SJCRH30 (cell line): ENCODE measurements at regions not wholly inside any gene's neighbourhood (a gene's known extent, or its start where the extent isn't known, plus 50 kb on each side); places are given as distances from the start of the nearest gene placed in this dataset.
"Not testable (repeated sequence)": the region's sequence is repeated elsewhere in the genome, so short reads cannot be mapped to it uniquely, and the experiment has no call there.

Experiments
- DNase-seq, 2 experiments: peaks; one replicate each; pipeline ENCODE4 v3.0.0-alpha.2; 2015 to 2020
- H3K27ac ChIP-seq: fragments of 250-450 bp; sonication (Bioruptor Pico); 2 replicates; pipeline ENCODE4 v1.5.1; 2020; ENCODE audit warnings: mild to moderate bottlenecking, moderate library complexity
- H3K27me3 ChIP-seq: fragments of 250-450 bp; sonication (Bioruptor Pico); 2 replicates; pipeline ENCODE4 v1.5.1; 2020; ENCODE audit warnings: mild to moderate bottlenecking, moderate library complexity
- H3K36me3 ChIP-seq: fragments of 250-450 bp; sonication (Bioruptor Pico); 2 replicates; pipeline ENCODE4 v1.5.1; 2020; ENCODE audit warnings: mild to moderate bottlenecking, moderate library complexity
- H3K4me1 ChIP-seq: fragments of 250-450 bp; sonication (Bioruptor Pico); 2 replicates; pipeline ENCODE4 v1.5.1; 2020; ENCODE audit warnings: mild to moderate bottlenecking, moderate library complexity
- H3K4me3 ChIP-seq: fragments of 250-450 bp; sonication (Bioruptor Pico); 2 replicates; pipeline ENCODE4 v1.5.1; 2020; ENCODE audit warnings: mild to moderate bottlenecking, moderate library complexity
- H3K9me3 ChIP-seq: fragments of 250-450 bp; sonication (Bioruptor Pico); replicated peaks from 2 replicates; pipeline ENCODE4 v1.5.1; 2020; ENCODE audit warnings: mild to moderate bottlenecking, moderate library complexity

DNA sequence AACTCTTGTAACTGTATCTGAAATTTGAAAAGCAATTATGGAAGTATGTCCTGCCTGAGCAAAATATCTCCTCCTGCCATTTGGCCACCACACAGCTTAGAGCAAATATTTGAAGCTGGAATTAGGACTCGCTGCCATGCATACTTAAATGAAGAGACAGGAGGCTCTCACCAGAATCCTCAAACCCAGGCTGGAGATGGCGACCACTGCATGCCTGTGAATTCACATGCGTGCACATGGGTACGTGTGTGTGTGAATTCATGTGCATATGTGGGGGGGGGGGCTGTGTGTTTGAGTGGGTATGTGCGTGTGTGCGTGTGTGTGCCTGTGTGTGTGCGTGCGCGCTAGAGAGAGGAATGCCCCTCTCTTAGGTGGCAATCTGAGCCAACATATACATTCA, 84.1 kb upstream of the IRX1 start:
- no peaks in the 10 kb centered on the region for H3K36me3 ChIP-seq
- no peaks in the 10 kb centered on the region for H3K27me3 ChIP-seq
- DNase-seq = no peak
- no peak overlapping the region for H3K27ac ChIP-seq
- H3K9me3 ChIP-seq = no peaks in the 10 kb centered on the region
- H3K4me1 ChIP-seq = no peaks in the 10 kb centered on the region
- H3K4me3 ChIP-seq = no peak overlapping the region

- Histone ChIP-seq H3K4me1 (no peaks in the 10 kb centered on the region), H3K27me3 (no peaks in the 10 kb centered on the region), H3K9me3 (no peaks in the 10 kb centered on the region), H3K4me3 (no peak overlapping the region), H3K36me3 (no peaks in the 10 kb centered on the region), H3K27ac (no peak overlapping the region)
- no peak for DNase-seq
Measured at GRCh38 chr5:3510642-3511417, 84.8 kb upstream of the IRX1 start.

DNA sequence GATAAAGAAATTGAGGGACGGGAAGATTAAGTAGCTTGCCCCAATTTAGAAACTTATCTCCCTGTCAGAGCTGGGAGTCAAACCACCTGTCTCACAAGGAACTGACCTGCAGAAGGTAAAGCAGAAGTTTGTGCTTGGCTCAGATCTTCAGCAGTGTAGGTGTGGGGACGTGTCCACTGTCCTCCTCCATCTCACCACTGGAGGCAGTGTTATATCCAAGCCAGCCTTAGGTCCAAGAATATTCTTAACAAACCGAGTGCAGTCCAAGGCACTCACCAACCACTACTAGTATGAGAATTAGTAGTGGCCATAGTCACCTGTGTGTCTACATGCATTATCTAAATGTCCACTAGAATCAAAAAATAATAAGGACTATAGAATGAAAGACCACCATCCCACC, 86.3 kb upstream of the IRX1 start:
- H3K36me3 ChIP-seq = no peaks in the 10 kb centered on the region
- H3K9me3 ChIP-seq = no peaks in the 10 kb centered on the region
- no peak overlapping the region for H3K4me3 ChIP-seq
- H3K27me3 ChIP-seq = no peaks in the 10 kb centered on the region
- no peaks in the 10 kb centered on the region for H3K4me1 ChIP-seq
- no peak overlapping the region for H3K27ac ChIP-seq
- DNase-seq = peak in 1 of 2 experiments; percentile 4

DNA sequence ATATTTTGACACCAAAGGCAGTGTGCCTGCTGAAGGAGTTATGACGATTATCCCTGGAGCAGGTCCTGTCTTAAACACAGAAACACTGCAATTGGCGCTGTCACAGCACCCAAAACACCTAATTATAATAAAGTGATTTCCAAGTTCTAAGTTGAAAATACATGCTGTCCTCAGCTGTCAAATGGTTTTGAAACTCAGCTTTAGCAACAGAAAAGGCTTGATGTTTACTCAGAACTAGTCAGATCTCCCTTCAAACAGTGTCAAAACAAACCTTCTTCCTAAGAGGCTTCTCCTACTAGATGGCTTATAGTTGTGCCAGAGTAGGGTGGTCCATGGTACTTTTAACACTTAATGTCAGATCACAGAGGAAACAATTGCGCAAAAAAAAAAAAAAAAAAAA, 87.2 kb upstream of the IRX1 start:
- Histone ChIP-seq H3K36me3 (no peaks in the 10 kb centered on the region), H3K9me3 (no peaks in the 10 kb centered on the region), H3K27ac (no peak overlapping the region), H3K4me3 (no peak overlapping the region), H3K4me1 (no peaks in the 10 kb centered on the region), H3K27me3 (no peaks in the 10 kb centered on the region)
- DNase-seq = no peak

DNA sequence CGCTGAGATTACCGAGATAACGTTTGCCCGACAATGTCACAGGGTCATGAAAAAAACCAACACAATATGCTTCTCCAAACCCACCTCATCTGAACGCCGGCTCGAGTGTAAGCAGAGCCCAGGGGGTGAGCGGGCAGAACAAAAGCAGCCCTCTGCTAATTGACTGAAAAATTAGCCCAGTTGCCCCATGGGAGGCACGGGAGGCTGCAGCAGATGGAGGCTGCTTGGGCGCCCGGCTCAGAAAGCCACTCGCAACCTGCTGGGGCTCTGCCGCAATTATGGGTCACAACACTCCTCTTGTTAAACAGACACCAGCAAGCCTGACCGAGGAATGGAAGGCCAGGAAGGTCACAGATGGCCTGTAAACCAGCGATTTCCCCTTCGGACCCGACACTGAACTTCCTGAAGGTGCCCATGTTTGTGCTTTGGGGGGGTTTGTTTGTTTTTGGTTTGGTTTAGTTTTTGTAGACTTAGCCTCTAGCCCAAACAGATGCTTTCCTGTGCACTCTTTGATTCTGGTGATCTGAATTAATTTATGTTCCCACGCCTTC, 104.6 kb upstream of the IRX1 start:
- DNase-seq = no peak
- Histone ChIP-seq H3K36me3 (no peaks in the 10 kb centered on the region), H3K9me3 (no peaks in the 10 kb centered on the region), H3K27ac (no peak overlapping the region), H3K4me1 (no peaks in the 10 kb centered on the region), H3K4me3 (no peak overlapping the region), H3K27me3 (no peaks in the 10 kb centered on the region)

DNA sequence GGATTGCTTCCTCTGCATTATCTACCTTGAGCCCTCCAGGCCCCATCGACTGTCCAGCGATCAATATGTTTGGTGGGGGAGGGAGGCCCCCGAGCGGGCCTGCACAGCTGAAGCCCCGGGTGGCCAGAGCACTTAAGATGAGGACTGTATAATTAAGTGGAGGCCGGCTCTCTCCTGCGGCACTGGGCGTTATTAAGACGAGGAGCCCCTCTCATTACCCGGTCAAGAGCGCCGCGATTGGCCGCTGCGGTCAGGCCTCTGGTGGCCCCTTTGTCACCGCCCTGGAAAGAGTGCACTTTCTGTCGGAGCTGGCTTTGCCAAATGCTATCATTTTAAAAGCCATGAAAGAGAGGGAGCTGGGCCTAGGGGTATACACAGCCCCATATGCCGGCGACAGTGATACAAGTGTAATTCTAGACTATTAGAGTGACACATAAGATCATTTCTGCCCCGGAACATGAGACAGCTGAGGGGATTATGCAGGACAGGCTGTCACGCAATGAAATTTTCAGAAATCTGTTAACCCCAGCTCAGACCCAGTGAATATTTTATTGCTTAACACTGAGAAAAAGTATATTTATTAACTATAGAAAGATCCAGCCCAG, 106.3 kb upstream of the IRX1 start:
- Histone ChIP-seq H3K9me3 (no peaks in the 10 kb centered on the region), H3K27ac (no peak overlapping the region), H3K4me1 (no peaks in the 10 kb centered on the region), H3K4me3 (no peak overlapping the region), H3K36me3 (no peaks in the 10 kb centered on the region), H3K27me3 (no peaks in the 10 kb centered on the region)
- DNase-seq = peak in 1 of 2 experiments; percentile 28

- Histone ChIP-seq H3K4me3 (no peak overlapping the region), H3K36me3 (no peaks in the 10 kb centered on the region), H3K9me3 (no peaks in the 10 kb centered on the region), H3K27me3 (no peaks in the 10 kb centered on the region), H3K4me1 (no peaks in the 10 kb centered on the region), H3K27ac (no peak overlapping the region)
- no peak for DNase-seq
Measured at GRCh38 chr5:3484836-3485235, 110.8 kb upstream of the IRX1 start.

GRCh38 chr5:3481175-3481574, 114.5 kb upstream of the IRX1 start:
- DNase-seq = no peak
- Histone ChIP-seq H3K4me1 (no peaks in the 10 kb centered on the region), H3K27ac (no peak overlapping the region), H3K36me3 (no peaks in the 10 kb centered on the region), H3K27me3 (no peaks in the 10 kb centered on the region), H3K4me3 (no peak overlapping the region), H3K9me3 (no peaks in the 10 kb centered on the region)

GRCh38 chr5:3475674-3476073, 120.0 kb upstream of the IRX1 start:
- H3K36me3 ChIP-seq = no peaks in the 10 kb centered on the region
- DNase-seq = no peak
- no peaks in the 10 kb centered on the region for H3K27me3 ChIP-seq
- H3K4me3 ChIP-seq = no peak overlapping the region
- no peaks in the 10 kb centered on the region for H3K9me3 ChIP-seq
- H3K4me1 ChIP-seq = no peaks in the 10 kb centered on the region
- H3K27ac ChIP-seq = no peak overlapping the region

- no peaks in the 10 kb centered on the region for H3K9me3 ChIP-seq
- no peaks in the 10 kb centered on the region for H3K27me3 ChIP-seq
- H3K4me3 ChIP-seq = no peak overlapping the region
- H3K27ac ChIP-seq = no peak overlapping the region
- no peaks in the 10 kb centered on the region for H3K36me3 ChIP-seq
- no peaks in the 10 kb centered on the region for H3K4me1 ChIP-seq
- no peak for DNase-seq
Measured at GRCh38 chr5:3466392-3466791, 129.2 kb upstream of the IRX1 start.

GRCh38 chr5:3460416-3460815, 135.2 kb upstream of the IRX1 start:
- no peaks in the 10 kb centered on the region for H3K27me3 ChIP-seq
- no peak overlapping the region for H3K27ac ChIP-seq
- H3K4me3 ChIP-seq = no peak overlapping the region
- DNase-seq = no peak
- H3K9me3 ChIP-seq = no peaks in the 10 kb centered on the region
- no peaks in the 10 kb centered on the region for H3K36me3 ChIP-seq
- H3K4me1 ChIP-seq = no peaks in the 10 kb centered on the region

DNA sequence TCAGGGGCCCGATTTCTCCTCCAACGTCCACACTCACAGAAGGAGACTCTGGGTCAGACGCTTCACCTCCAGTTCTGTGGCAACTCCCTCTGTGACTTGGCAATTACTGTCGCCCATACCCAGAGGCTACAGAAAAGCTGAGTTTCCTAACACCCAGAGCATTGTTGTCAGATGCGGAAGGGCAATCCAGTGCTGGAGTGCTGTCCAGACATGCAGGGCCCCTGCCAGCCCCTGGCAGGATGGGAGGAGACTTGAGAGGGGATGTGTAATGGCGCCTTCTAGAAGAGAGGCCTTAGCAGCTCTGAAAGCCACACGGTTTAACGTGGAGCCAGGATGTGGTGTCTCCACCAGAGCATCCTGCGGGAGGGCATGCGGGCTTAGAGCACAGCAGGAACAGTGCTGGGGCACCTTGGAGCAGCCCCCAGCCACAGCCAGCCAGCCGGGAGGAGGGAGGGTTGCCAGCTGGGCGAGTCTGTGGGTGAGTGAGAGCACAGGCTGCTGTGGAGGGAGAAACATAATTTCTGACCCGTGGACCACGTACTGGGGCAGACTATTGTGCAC, 139.4 kb upstream of the IRX1 start:
- no peak overlapping the region for H3K4me3 ChIP-seq
- H3K9me3 ChIP-seq = no peaks in the 10 kb centered on the region
- DNase-seq = no peak

DNA sequence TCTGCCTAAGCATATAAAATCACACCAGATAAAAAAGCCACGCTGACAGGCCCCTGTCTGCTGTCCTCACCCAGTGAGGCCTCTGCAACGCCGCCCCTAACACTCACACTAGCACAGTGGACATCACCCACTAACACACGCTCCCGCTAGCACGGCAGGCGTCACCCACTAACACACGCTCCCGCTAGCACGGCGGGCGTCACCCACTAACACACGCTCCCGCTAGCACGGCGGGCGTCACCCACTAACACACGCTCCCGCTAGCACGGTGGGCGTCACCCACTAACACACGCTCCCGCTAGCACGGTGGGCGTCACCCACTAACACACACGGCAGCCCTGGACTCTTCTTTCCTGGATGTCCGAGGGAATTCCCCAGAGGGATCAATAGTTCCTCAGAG, 141.6 kb upstream of the IRX1 start:
- H3K27ac ChIP-seq, DNase-seq, H3K9me3 ChIP-seq, H3K4me1 ChIP-seq, H3K36me3 ChIP-seq, H3K27me3 ChIP-seq, H3K4me3 ChIP-seq: not testable (repeated sequence)

More for the DNA sequence above, 139.4 kb upstream of the IRX1 start:
- Histone ChIP-seq H3K27me3 (no peaks in the 10 kb centered on the region), H3K4me1 (no peaks in the 10 kb centered on the region), H3K36me3 (no peaks in the 10 kb centered on the region), H3K27ac (no peak overlapping the region)

- Histone ChIP-seq H3K27ac (no peak overlapping the region), H3K4me3 (no peak overlapping the region), H3K4me1 (no peaks in the 10 kb centered on the region), H3K27me3 (no peaks in the 10 kb centered on the region), H3K9me3 (no peaks in the 10 kb centered on the region), H3K36me3 (no peaks in the 10 kb centered on the region)
- no peak for DNase-seq
Measured at GRCh38 chr5:3452622-3453021, 143.0 kb upstream of the IRX1 start.

DNA sequence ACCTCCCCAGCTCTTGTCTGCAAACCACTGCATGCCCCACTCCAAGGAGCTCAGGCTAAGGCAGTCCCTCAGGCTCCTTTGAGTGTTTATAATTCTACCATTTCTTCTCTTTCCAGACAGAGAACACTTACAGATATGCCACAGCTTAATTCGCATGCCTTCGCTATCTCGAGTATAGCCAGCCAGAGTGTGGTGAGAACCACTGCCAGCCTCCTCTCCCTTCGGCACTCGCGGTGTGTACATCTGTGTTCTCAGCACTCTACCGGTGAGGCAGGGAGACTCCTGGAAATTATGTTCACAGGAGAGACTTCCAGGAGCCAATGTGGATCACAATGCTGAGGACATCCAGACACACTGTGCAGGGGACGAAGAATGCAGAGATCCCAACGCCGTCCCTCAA, 143.7 kb upstream of the IRX1 start:
- H3K27me3 ChIP-seq = no peaks in the 10 kb centered on the region
- H3K4me1 ChIP-seq = no peaks in the 10 kb centered on the region
- no peak for DNase-seq
- no peaks in the 10 kb centered on the region for H3K9me3 ChIP-seq
- H3K4me3 ChIP-seq = no peak overlapping the region
- no peaks in the 10 kb centered on the region for H3K36me3 ChIP-seq
- H3K27ac ChIP-seq = no peak overlapping the region
